Ovary (tissue), 7 donors: ENCODE measurements at regions not wholly inside any gene's neighbourhood (a gene's known extent, or its start where the extent isn't known, plus 50 kb on each side); places are given as distances from the start of the nearest gene placed in this dataset.

ENCODE experiments used
- DNase-seq, 5 donors: peaks; one replicate each; pipeline ENCODE4 v3.0.0-alpha.2; 2019 to 2020
- H3K27ac ChIP-seq, 2 donors: fragments of 200-600 bp; one replicate each; pipeline versions ENCODE4 v1.5.1 to v1.8.0; 2019 to 2022
- H3K27me3 ChIP-seq: fragments of 200-600 bp; one replicate; pipeline ENCODE4 v1.8.0; 2022
- H3K36me3 ChIP-seq: fragments of 200-600 bp; sonication (generic); one replicate; pipeline ENCODE4 v1.5.1; 2019
- H3K4me1 ChIP-seq: one replicate; pipeline ENCODE4 v1.8.1; 2013; ENCODE audit warnings: mild to moderate bottlenecking, moderate library complexity; ENCODE audit not compliant: insufficient read depth
- H3K4me3 ChIP-seq: fragments of 200-600 bp; sonication (generic); one replicate; pipeline ENCODE4 v1.5.1; 2017
- H3K9me3 ChIP-seq, 2 donors: fragments of 200-600 bp in 1 of 2; sonication (generic) in 1 of 2; one replicate each; pipeline versions ENCODE4 v1.5.1 to v1.8.1; 2013 to 2019; ENCODE audit warnings: mild to moderate bottlenecking in 1 of 2, moderate library complexity in 1 of 2
- CTCF ChIP-seq, 3 donors: fragments of 450-650 bp in 2 of 3; fragments of 200-600 bp in 1 of 3; IDR thresholded peaks; one replicate each; pipeline versions ENCODE4 v1.5.1 to v1.8.0; 2016 to 2022; ENCODE audit warnings: antibody characterized with exemption in 3 of 3, mild to moderate bottlenecking in 1 of 3
- EP300 ChIP-seq: sonication (generic); formaldehyde crosslinking; IDR thresholded peaks from one replicate; pipeline ENCODE4 v1.6.1; 2017; ENCODE audit warnings: antibody characterized with exemption
- POLR2A ChIP-seq: fragments of 450-650 bp; IDR thresholded peaks from one replicate; pipeline ENCODE4 v1.6.1; 2017; ENCODE audit warnings: antibody characterized with exemption, mild to moderate bottlenecking, moderate library complexity
- WGBS, 3 donors: extraction: QIAGEN DNeasy Blood & Tissue Kit in 1 of 3; methylation state at CpG; one replicate each; pipeline versions ENCODE4 v1.1.5 to v1.1.7; 2013 to 2017; 5-methylcytosine and 5-hydroxymethylcytosine counted together
- intact Hi-C, 4 donors: fragments of 100-400 bp; cut with DNase I; formaldehyde crosslinking; loops; one replicate each; pipeline versions ENCODE4 v1.11.0 to v1.15.1; 2022 to 2023
- donor health status: DM: no; HTN: no; CAD: no; lungs with moderate emphysema.
- donor health status: DM: no; HTN: no; CAD: no.
- donor health status: Bipolar disorder and iron deficiency.
- donor health status: DM: no; HTN: no; CAD: no.
- donor health status: DM: yes; HTN: yes; CAD: no.

GRCh38 chr15:95624100-95624499 is 706.4 kb upstream of the NR2F2 start:
- DNase-seq = no peak
- 39 to 62% (median 45%) methylated on average over 1 of the region's 1 CpG for WGBS, 3 donors
- H3K27me3 ChIP-seq = no peaks in the 10 kb centered on the region
- H3K4me3 ChIP-seq = no peak overlapping the region
- no peaks in the 10 kb centered on the region for H3K4me1 ChIP-seq
- H3K27ac ChIP-seq = no peak overlapping the region
- TF ChIP-seq POLR2A = no peak
- TF ChIP-seq EP300 = no peak
- TF ChIP-seq CTCF (IDR thresholded peaks at IDR 0.05) = no peak
- intact Hi-C loops = no loop called here
- no peaks in the 10 kb centered on the region for H3K9me3 ChIP-seq
- no peaks in the 10 kb centered on the region for H3K36me3 ChIP-seq

GRCh38 chr15:95624616-95625361 is 705.7 kb upstream of the NR2F2 start:
- Histone ChIP-seq H3K36me3 (no peaks in the 10 kb centered on the region), H3K9me3 (no peaks in the 10 kb centered on the region), H3K4me3 (no peak overlapping the region), H3K4me1 (no peaks in the 10 kb centered on the region), H3K27ac (no peak overlapping the region), H3K27me3 (no peaks in the 10 kb centered on the region)
- DNase-seq = no peak
- no peak for TF ChIP-seq POLR2A
- no peak for TF ChIP-seq EP300
- TF ChIP-seq CTCF (IDR thresholded peaks at IDR 0.05) = no peak
- 79 to 91% (median 85%) methylated on average over 6 of the region's 6 CpGs for WGBS, 3 donors
- intact Hi-C loops = no loop called here

- Histone ChIP-seq H3K36me3 (no peaks in the 10 kb centered on the region), H3K27ac (no peak overlapping the region), H3K9me3 (no peaks in the 10 kb centered on the region), H3K4me1 (no peaks in the 10 kb centered on the region), H3K4me3 (no peak overlapping the region), H3K27me3 (no peaks in the 10 kb centered on the region)
- WGBS, 3 donors = 73 to 77% (median 76%) methylated on average over 15 of the region's 15 CpGs
- DNase-seq = no peak
- intact Hi-C loops = no loop called here
- TF ChIP-seq POLR2A (no peak), CTCF (IDR thresholded peaks at IDR 0.05) (no peak), EP300 (no peak)
Measured at GRCh38 chr15:95626501-95627361, 703.8 kb upstream of the NR2F2 start.

GRCh38 chr15:95629503-95630168 is 700.9 kb upstream of the NR2F2 start:
- WGBS, 3 donors = 89 to 91% (median 90%) methylated on average over 5 of the region's 5 CpGs
- Histone ChIP-seq H3K4me3 (no peak overlapping the region), H3K4me1 (no peaks in the 10 kb centered on the region), H3K27me3 (no peaks in the 10 kb centered on the region), H3K9me3 (no peaks in the 10 kb centered on the region), H3K27ac (no peak overlapping the region), H3K36me3 (no peaks in the 10 kb centered on the region)
- TF ChIP-seq CTCF (IDR thresholded peaks at IDR 0.05) = no peak
- TF ChIP-seq POLR2A = no peak
- TF ChIP-seq EP300 = no peak
- DNase-seq = no peak
- intact Hi-C loops = no loop called here
